Stimulated activated CD4-positive, alpha-beta T cell treated with anti-CD3 and anti-CD28 coated beads, TNF-alpha, amount 100 ng/mL, for 24 hours (primary cell): ENCODE measurements at regions not wholly inside any gene's neighbourhood (a gene's known extent, or its start where the extent isn't known, plus 50 kb on each side); places are given as distances from the start of the nearest gene placed in this dataset.

Experiments used
- DNase-seq, 3 experiments: peaks; one replicate each; pipeline ENCODE4 v3.0.0-alpha.2; 2020; ENCODE audit warnings: low read depth in 3 of 3

- no peak for DNase-seq
Measured at GRCh38 chr5:109532773-109533364, 123.1 kb upstream of the PJA2 start.

- no peak for DNase-seq
Measured at GRCh38 chr5:109531262-109531661, 121.5 kb upstream of the PJA2 start.

GRCh38 chr5:109529987-109530386, 120.2 kb upstream of the PJA2 start:
- no peak for DNase-seq

- no peak for DNase-seq
Measured at GRCh38 chr5:109529520-109529919, 119.7 kb upstream of the PJA2 start.

- no peak for DNase-seq
Measured at GRCh38 chr5:109524555-109524954, 114.8 kb upstream of the PJA2 start.

- no peak for DNase-seq
Measured at GRCh38 chr5:109524026-109524425, 114.3 kb upstream of the PJA2 start.

GRCh38 chr5:109522404-109522803, 112.6 kb upstream of the PJA2 start:
- no peak for DNase-seq

GRCh38 chr5:109519416-109519815, 109.6 kb upstream of the PJA2 start:
- no peak for DNase-seq

GRCh38 chr5:109516390-109516789, 106.6 kb upstream of the PJA2 start:
- no peak for DNase-seq

- DNase-seq = no peak
Measured at GRCh38 chr5:109511980-109512734, 102.4 kb upstream of the PJA2 start.

- no peak for DNase-seq
Measured at GRCh38 chr5:109506556-109506955, 96.8 kb upstream of the PJA2 start.

- DNase-seq = no peak
Measured at GRCh38 chr5:109496112-109496511, 86.3 kb upstream of the PJA2 start.

- no peak for DNase-seq
Measured at GRCh38 chr5:109487753-109488420, 78.1 kb upstream of the PJA2 start.

- DNase-seq = no peak
Measured at GRCh38 chr5:109486200-109486804, 76.5 kb upstream of the PJA2 start.

- DNase-seq = no peak
Measured at GRCh38 chr5:109485030-109485429, 75.3 kb upstream of the PJA2 start.

- no peak for DNase-seq
Measured at GRCh38 chr5:109484597-109484996, 74.8 kb upstream of the PJA2 start.

GRCh38 chr5:109483395-109483971, 73.7 kb upstream of the PJA2 start:
- DNase-seq = no peak

- no peak for DNase-seq
Measured at GRCh38 chr5:109482748-109483147, 73.0 kb upstream of the PJA2 start.

GRCh38 chr5:109479260-109479860, 69.6 kb upstream of the PJA2 start:
- no peak for DNase-seq

- DNase-seq = no peak
Measured at GRCh38 chr5:109478830-109479229, 69.1 kb upstream of the PJA2 start.

GRCh38 chr5:109476292-109476691, 66.5 kb upstream of the PJA2 start:
- DNase-seq = no peak
